Type B pancreatic cell (in vitro differentiated cells): ENCODE measurements at regions not wholly inside any gene's neighbourhood (a gene's known extent, or its start where the extent isn't known, plus 50 kb on each side); places are given as distances from the start of the nearest gene placed in this dataset.

Experiments
- DNase-seq: peaks from one replicate; pipeline ENCODE4 v3.0.0; 2021; ENCODE audit warnings: mixed read lengths; ENCODE audit not compliant: unreplicated experiment; ENCODE audit errors: extremely low spot score
- H3K27ac Mint-ChIP-seq: 2 replicates; pipeline ENCODE4 v1.8.0; 2021; ENCODE audit warnings: mild to moderate bottlenecking, mixed read lengths
- H3K27me3 Mint-ChIP-seq: 2 replicates; pipeline ENCODE4 v1.8.0; 2021; ENCODE audit warnings: mixed read lengths
- H3K36me3 Mint-ChIP-seq: 2 replicates; pipeline ENCODE4 v1.8.0; 2021; ENCODE audit warnings: mixed read lengths
- H3K4me1 Mint-ChIP-seq: one replicate; pipeline ENCODE4 v1.8.0; 2021; ENCODE audit warnings: mixed read lengths; ENCODE audit not compliant: unreplicated experiment
- H3K4me3 Mint-ChIP-seq: 2 replicates; pipeline ENCODE4 v1.8.0; 2021; ENCODE audit warnings: mild to moderate bottlenecking, mixed read lengths
- H3K9me3 Mint-ChIP-seq: 2 replicates; pipeline ENCODE4 v1.8.0; 2021; ENCODE audit warnings: mixed read lengths
- CTCF ChIP-seq: fragments of 200-600 bp; sonication (generic); conservative IDR thresholded peaks from 2 replicates; pipeline ENCODE4 v1.5.0; 2021; ENCODE audit warnings: antibody characterized with exemption, mild to moderate bottlenecking

- TF ChIP-seq CTCF = no peak
- H3K27ac Mint-ChIP-seq = no peak overlapping the region
- H3K4me1 Mint-ChIP-seq = no peaks in the 10 kb centered on the region
- no peak overlapping the region for H3K4me3 Mint-ChIP-seq
- H3K27me3 Mint-ChIP-seq = no peaks in the 10 kb centered on the region
- no peaks in the 10 kb centered on the region for H3K9me3 Mint-ChIP-seq
- DNase-seq = no peak
- H3K36me3 Mint-ChIP-seq = no peaks in the 10 kb centered on the region
Observed at GRCh38 chr6:141788096-141788495, 344.6 kb upstream of the GJE1 start.

GRCh38 chr6:141783585-141783984, 349.1 kb upstream of the GJE1 start:
- no peaks in the 10 kb centered on the region for H3K9me3 Mint-ChIP-seq
- no peak for DNase-seq
- no peaks in the 10 kb centered on the region for H3K27me3 Mint-ChIP-seq
- H3K27ac Mint-ChIP-seq = no peak overlapping the region
- H3K4me3 Mint-ChIP-seq = no peak overlapping the region
- H3K36me3 Mint-ChIP-seq = no peaks in the 10 kb centered on the region
- no peak for TF ChIP-seq CTCF
- H3K4me1 Mint-ChIP-seq = no peaks in the 10 kb centered on the region

- H3K27me3 Mint-ChIP-seq = no peaks in the 10 kb centered on the region
- no peaks in the 10 kb centered on the region for H3K9me3 Mint-ChIP-seq
- no peak for TF ChIP-seq CTCF
- H3K4me1 Mint-ChIP-seq = no peaks in the 10 kb centered on the region
- H3K4me3 Mint-ChIP-seq = no peak overlapping the region
- no peaks in the 10 kb centered on the region for H3K36me3 Mint-ChIP-seq
- no peak for DNase-seq
- H3K27ac Mint-ChIP-seq = no peak overlapping the region
Observed at GRCh38 chr6:141780296-141780695, 352.4 kb upstream of the GJE1 start.

DNA sequence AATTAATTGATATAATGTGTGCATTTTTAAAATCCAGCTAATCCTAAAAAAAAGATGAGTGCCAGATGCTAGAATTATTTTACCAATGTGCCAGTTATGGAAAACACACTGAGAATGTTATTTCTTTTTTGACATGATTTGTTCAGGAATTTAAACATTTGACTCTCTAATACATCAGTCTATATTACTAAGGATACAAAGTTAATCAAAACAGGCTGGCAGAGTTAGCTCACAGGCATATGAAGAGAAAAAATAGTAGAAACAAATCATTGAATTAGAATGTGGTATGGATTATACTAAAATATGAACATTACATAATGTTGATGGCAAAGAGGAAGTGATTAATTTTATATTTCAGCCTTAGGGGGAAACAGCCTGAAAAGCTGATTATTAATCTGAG, 368.3 kb upstream of the GJE1 start:
- no peak for DNase-seq
- H3K4me3 Mint-ChIP-seq = no peak overlapping the region
- H3K27me3 Mint-ChIP-seq = no peaks in the 10 kb centered on the region
- TF ChIP-seq CTCF = no peak
- no peaks in the 10 kb centered on the region for H3K36me3 Mint-ChIP-seq
- H3K4me1 Mint-ChIP-seq = no peaks in the 10 kb centered on the region
- no peak overlapping the region for H3K27ac Mint-ChIP-seq
- H3K9me3 Mint-ChIP-seq = no peaks in the 10 kb centered on the region

- H3K4me3 Mint-ChIP-seq = no peak overlapping the region
- no peak for TF ChIP-seq CTCF
- H3K4me1 Mint-ChIP-seq = no peaks in the 10 kb centered on the region
- no peak overlapping the region for H3K27ac Mint-ChIP-seq
- DNase-seq = no peak
- H3K27me3 Mint-ChIP-seq = no peaks in the 10 kb centered on the region
- no peaks in the 10 kb centered on the region for H3K9me3 Mint-ChIP-seq
- H3K36me3 Mint-ChIP-seq = no peaks in the 10 kb centered on the region
Observed at GRCh38 chr6:141758430-141758829, 374.3 kb upstream of the GJE1 start.

DNA sequence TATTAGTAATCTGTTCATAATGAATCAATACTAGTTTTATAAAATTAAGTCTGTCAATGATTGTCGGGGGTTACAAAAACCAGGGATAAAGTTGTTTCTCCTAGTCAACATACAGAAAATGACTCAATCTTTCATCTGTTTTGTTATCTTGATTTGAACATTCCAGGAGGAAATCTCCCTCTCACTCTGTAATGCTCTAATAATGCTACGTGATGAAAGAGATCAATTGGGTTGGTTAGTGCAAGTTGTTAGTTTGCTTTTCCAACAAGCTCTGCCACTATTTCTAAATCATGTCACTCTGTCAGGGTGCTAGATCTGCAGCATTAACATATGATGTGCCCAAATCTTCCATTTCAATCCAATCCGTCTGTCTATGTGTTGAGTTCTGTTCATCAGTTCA, 379.5 kb upstream of the GJE1 start:
- H3K4me1 Mint-ChIP-seq = no peaks in the 10 kb centered on the region
- H3K36me3 Mint-ChIP-seq = no peaks in the 10 kb centered on the region
- no peaks in the 10 kb centered on the region for H3K27me3 Mint-ChIP-seq
- no peak overlapping the region for H3K4me3 Mint-ChIP-seq
- DNase-seq = no peak
- TF ChIP-seq CTCF = no peak
- H3K9me3 Mint-ChIP-seq = no peaks in the 10 kb centered on the region
- H3K27ac Mint-ChIP-seq = no peak overlapping the region
